ENCODE measurements at regions not wholly inside any gene's neighbourhood (a gene's known extent, or its start where the extent isn't known, plus 50 kb on each side); places are given as distances from the start of the nearest gene placed in this dataset.
"Not testable (repeated sequence)": the region's sequence is repeated elsewhere in the genome, so short reads cannot be mapped to it uniquely, and the experiment has no call there.

GRCh38 chr7:66452165-66452564 lies 176.5 kb upstream of the KCTD7 start:
- FAIRE-seq, result no peak
- no peak for DNase-seq (ENCODE audit: insufficient read length, low spot score)
- no peak for TF ChIP-seq POLR2A (IDR thresholded peaks at IDR 0.05; ENCODE audit: low read depth, low read length)

- no peak for FAIRE-seq
- DNase-seq (ENCODE audit: insufficient read length, low spot score), result no peak
- TF ChIP-seq POLR2A (IDR thresholded peaks at IDR 0.05; ENCODE audit: low read depth, low read length), result no peak
These were observed 175.3 kb upstream of the KCTD7 start for GRCh38 chr7:66453340-66453739.

GRCh38 chr7:66454600-66455225 lies 174.0 kb upstream of the KCTD7 start:
- TF ChIP-seq POLR2A (IDR thresholded peaks at IDR 0.05; ENCODE audit: low read depth, low read length), result no peak
- FAIRE-seq (no peak), DNase-seq (ENCODE audit: insufficient read length, low spot score) (no peak)

- not testable (repeated sequence) for DNase-seq (ENCODE audit: insufficient read length, low spot score); FAIRE-seq
These were observed 173.2 kb upstream of the KCTD7 start for GRCh38 chr7:66455432-66455831.

GRCh38 chr7:66456431-66456830 lies 172.2 kb upstream of the KCTD7 start:
- DNase-seq (ENCODE audit: insufficient read length, low spot score); FAIRE-seq: not testable (repeated sequence)

- FAIRE-seq; DNase-seq (ENCODE audit: insufficient read length, low spot score): not testable (repeated sequence)
These were observed 169.7 kb upstream of the KCTD7 start for GRCh38 chr7:66458991-66459390.

GRCh38 chr7:66459783-66460413 lies 168.8 kb upstream of the KCTD7 start:
- FAIRE-seq; DNase-seq (ENCODE audit: insufficient read length, low spot score): not testable (repeated sequence)

- FAIRE-seq, result no peak
- no peak for DNase-seq (ENCODE audit: insufficient read length, low spot score)
- TF ChIP-seq POLR2A (IDR thresholded peaks at IDR 0.05; ENCODE audit: low read depth, low read length), result no peak
These were observed 167.7 kb upstream of the KCTD7 start for GRCh38 chr7:66460921-66461361.

GRCh38 chr7:66461397-66461796 lies 167.3 kb upstream of the KCTD7 start:
- FAIRE-seq; DNase-seq (ENCODE audit: insufficient read length, low spot score): not testable (repeated sequence)

GRCh38 chr7:66462831-66463230 lies 165.8 kb upstream of the KCTD7 start:
- not testable (repeated sequence) for DNase-seq (ENCODE audit: insufficient read length, low spot score); FAIRE-seq

- no peak for TF ChIP-seq POLR2A (IDR thresholded peaks at IDR 0.05; ENCODE audit: low read depth, low read length)
- FAIRE-seq (no peak), DNase-seq (ENCODE audit: insufficient read length, low spot score) (no peak)
These were observed 164.6 kb upstream of the KCTD7 start for GRCh38 chr7:66464059-66464458.

GRCh38 chr7:66466081-66466600 lies 162.5 kb upstream of the KCTD7 start:
- FAIRE-seq (no peak), DNase-seq (ENCODE audit: insufficient read length, low spot score) (no peak)
- no peak for TF ChIP-seq POLR2A (IDR thresholded peaks at IDR 0.05; ENCODE audit: low read depth, low read length)

- FAIRE-seq (no peak), DNase-seq (ENCODE audit: insufficient read length, low spot score) (no peak)
- TF ChIP-seq POLR2A (IDR thresholded peaks at IDR 0.05; ENCODE audit: low read depth, low read length), result no peak
These were observed 160.8 kb upstream of the KCTD7 start for GRCh38 chr7:66467887-66468286.

- not testable (repeated sequence) for DNase-seq (ENCODE audit: insufficient read length, low spot score)
These were observed 155.6 kb upstream of the KCTD7 start for GRCh38 chr7:66473064-66473463.

GRCh38 chr7:66474441-66474840 lies 154.2 kb upstream of the KCTD7 start:
- TF ChIP-seq POLR2A (IDR thresholded peaks at IDR 0.05; ENCODE audit: low read depth, low read length), result no peak
- DNase-seq (ENCODE audit: insufficient read length, low spot score) (no peak), FAIRE-seq (no peak)

More at GRCh38 chr7:66473064-66473463, 155.6 kb upstream of the KCTD7 start:
- FAIRE-seq, result not testable (repeated sequence)

GRCh38 chr7:66476056-66476455 lies 152.6 kb upstream of the KCTD7 start:
- not testable (repeated sequence) for DNase-seq (ENCODE audit: insufficient read length, low spot score); FAIRE-seq

- DNase-seq (ENCODE audit: insufficient read length, low spot score); FAIRE-seq: not testable (repeated sequence)
These were observed 150.8 kb upstream of the KCTD7 start for GRCh38 chr7:66477822-66478397.

- DNase-seq (ENCODE audit: insufficient read length, low spot score); FAIRE-seq: not testable (repeated sequence)
These were observed 147.5 kb upstream of the KCTD7 start for GRCh38 chr7:66481229-66481628.

GRCh38 chr7:66489065-66489464 lies 139.6 kb upstream of the KCTD7 start:
- FAIRE-seq; DNase-seq (ENCODE audit: insufficient read length, low spot score): not testable (repeated sequence)

GRCh38 chr7:66489741-66490140 lies 138.9 kb upstream of the KCTD7 start:
- FAIRE-seq; DNase-seq (ENCODE audit: insufficient read length, low spot score): not testable (repeated sequence)

All from H54 (cell line).